ENCODE measurements at regions not wholly inside any gene's neighbourhood (a gene's known extent, or its start where the extent isn't known, plus 50 kb on each side); places are given as distances from the start of the nearest gene placed in this dataset.

GRCh38 chr3:176787506-176787905, 409.8 kb downstream of the TBL1XR1 start:
- no peak overlapping the region for H3K4me3 ChIP-seq (ENCODE audit: low read depth, low read length)
- DNase-seq (ENCODE audit: low read depth) = no peak
- no peaks in the 10 kb centered on the region for H3K27me3 ChIP-seq (ENCODE audit: control insufficient read depth, insufficient read depth, low read length)
- TF ChIP-seq, protein P1, sequence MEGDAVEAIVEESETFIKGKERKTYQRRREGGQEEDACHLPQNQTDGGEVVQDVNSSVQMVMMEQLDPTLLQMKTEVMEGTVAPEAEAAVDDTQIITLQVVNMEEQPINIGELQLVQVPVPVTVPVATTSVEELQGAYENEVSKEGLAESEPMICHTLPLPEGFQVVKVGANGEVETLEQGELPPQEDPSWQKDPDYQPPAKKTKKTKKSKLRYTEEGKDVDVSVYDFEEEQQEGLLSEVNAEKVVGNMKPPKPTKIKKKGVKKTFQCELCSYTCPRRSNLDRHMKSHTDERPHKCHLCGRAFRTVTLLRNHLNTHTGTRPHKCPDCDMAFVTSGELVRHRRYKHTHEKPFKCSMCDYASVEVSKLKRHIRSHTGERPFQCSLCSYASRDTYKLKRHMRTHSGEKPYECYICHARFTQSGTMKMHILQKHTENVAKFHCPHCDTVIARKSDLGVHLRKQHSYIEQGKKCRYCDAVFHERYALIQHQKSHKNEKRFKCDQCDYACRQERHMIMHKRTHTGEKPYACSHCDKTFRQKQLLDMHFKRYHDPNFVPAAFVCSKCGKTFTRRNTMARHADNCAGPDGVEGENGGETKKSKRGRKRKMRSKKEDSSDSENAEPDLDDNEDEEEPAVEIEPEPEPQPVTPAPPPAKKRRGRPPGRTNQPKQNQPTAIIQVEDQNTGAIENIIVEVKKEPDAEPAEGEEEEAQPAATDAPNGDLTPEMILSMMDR (IDR thresholded peaks at IDR 0.05; ENCODE audit: insufficient read depth, low read length, poor library complexity, severe bottlenecking) = no peak
- H3K36me3 ChIP-seq (ENCODE audit: control insufficient read depth, insufficient read depth, low read length) = no peaks in the 10 kb centered on the region

GRCh38 chr3:176785171-176785570, 412.1 kb downstream of the TBL1XR1 start:
- Histone ChIP-seq H3K36me3 (ENCODE audit: control insufficient read depth, insufficient read depth, low read length) (no peaks in the 10 kb centered on the region), H3K27me3 (ENCODE audit: control insufficient read depth, insufficient read depth, low read length) (no peaks in the 10 kb centered on the region), H3K4me3 (ENCODE audit: low read depth, low read length) (no peak overlapping the region)
- TF ChIP-seq, protein P1 (IDR thresholded peaks at IDR 0.05; ENCODE audit: insufficient read depth, low read length, poor library complexity, severe bottlenecking) = no peak
- DNase-seq (ENCODE audit: low read depth) = no peak

DNA sequence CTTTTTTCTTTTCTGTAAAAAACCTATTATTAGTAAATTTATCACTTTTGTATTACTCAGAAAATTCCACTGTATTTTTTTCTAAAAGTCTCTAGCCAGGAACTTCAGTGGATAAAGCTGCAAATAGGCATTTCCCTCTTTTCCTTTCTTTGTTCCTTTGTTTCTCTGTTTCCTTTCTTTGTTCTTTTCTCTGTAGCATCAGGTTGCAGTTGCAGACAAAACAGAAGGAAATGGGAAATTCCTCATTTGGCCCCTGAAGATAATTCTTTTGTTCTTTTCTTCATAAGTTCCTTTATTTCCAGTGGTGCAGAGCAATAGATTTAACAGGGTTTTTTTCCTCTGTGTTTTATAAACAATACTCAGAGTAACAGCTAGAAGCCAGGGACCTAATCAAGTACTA, 416.5 kb downstream of the TBL1XR1 start:
- H3K4me3 ChIP-seq (ENCODE audit: low read depth, low read length) = no peak overlapping the region
- TF ChIP-seq, protein P1 (IDR thresholded peaks at IDR 0.05; ENCODE audit: insufficient read depth, low read length, poor library complexity, severe bottlenecking) = no peak
- H3K36me3 ChIP-seq (ENCODE audit: control insufficient read depth, insufficient read depth, low read length) = no peaks in the 10 kb centered on the region
- H3K27me3 ChIP-seq (ENCODE audit: control insufficient read depth, insufficient read depth, low read length) = no peaks in the 10 kb centered on the region
- no peak for DNase-seq (ENCODE audit: low read depth)

DNA sequence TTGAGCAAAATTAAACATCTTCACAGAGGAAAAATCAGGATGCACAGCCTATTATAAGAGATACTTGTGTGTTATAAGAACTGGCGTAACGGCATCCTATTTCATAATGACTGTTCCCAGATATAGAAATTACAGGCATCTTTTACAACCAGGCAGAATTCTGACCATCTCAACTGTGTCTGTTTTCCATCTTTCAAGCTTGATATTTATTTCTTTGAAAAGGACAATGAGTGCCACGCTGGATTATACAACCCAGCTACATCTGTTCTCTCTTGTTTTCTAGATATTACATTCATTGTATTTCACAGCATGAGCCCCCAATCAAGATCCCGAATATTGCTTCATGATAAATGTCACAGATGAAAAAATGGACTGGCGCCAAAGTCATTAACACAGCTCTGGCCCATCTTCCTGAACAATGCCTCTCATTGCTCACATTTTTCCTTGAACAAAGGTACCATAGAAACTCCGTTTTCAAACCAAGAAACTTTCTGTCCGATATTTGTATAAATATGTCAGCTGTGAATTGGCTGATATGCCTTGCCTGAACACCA, 420.6 kb downstream of the TBL1XR1 start:
- DNase-seq (ENCODE audit: low read depth) = no peak
- no peak overlapping the region for H3K4me3 ChIP-seq (ENCODE audit: low read depth, low read length)
- TF ChIP-seq, protein P1 (IDR thresholded peaks at IDR 0.05; ENCODE audit: insufficient read depth, low read length, poor library complexity, severe bottlenecking) = no peak
- H3K27me3 ChIP-seq (ENCODE audit: control insufficient read depth, insufficient read depth, low read length) = no peaks in the 10 kb centered on the region
- H3K36me3 ChIP-seq (ENCODE audit: control insufficient read depth, insufficient read depth, low read length) = no peaks in the 10 kb centered on the region

DNA sequence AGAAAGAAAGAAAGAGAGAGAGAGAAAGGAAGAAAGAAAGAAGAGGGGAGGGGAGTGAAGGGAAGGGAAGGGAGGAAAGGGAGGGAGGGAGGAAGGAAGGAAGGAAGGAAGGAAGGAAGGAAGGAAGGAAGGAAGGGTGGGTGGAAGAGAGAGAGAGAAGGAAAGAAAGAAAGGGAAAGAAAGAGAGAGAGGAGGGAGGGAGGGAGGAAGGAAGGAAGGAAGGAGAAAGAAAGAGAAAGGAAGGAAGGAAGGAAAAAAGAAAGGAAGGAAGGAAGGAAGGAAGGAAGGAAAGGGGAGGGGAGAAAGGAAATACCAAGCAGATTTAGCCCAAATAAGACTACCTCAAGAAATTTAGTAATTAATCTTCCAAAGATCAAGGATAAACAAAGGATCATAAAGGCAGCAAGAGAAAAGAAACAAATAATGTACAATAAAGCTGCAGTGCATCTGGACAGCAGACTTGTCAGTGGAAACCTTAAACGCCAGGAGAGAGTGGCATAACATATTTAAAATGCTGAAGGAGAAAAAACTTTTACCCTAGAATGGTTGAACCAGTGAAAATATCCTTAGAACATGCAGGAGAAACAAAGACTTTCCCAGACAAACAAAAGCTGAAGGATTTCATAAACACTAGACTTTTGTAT, 427.6 kb downstream of the TBL1XR1 start:
- TF ChIP-seq, protein P1 (IDR thresholded peaks at IDR 0.05; ENCODE audit: insufficient read depth, low read length, poor library complexity, severe bottlenecking) = no peak
- Histone ChIP-seq H3K36me3 (ENCODE audit: control insufficient read depth, insufficient read depth, low read length) (no peaks in the 10 kb centered on the region), H3K27me3 (ENCODE audit: control insufficient read depth, insufficient read depth, low read length) (no peaks in the 10 kb centered on the region), H3K4me3 (ENCODE audit: low read depth, low read length) (no peak overlapping the region)
- DNase-seq (ENCODE audit: low read depth) = no peak

DNA sequence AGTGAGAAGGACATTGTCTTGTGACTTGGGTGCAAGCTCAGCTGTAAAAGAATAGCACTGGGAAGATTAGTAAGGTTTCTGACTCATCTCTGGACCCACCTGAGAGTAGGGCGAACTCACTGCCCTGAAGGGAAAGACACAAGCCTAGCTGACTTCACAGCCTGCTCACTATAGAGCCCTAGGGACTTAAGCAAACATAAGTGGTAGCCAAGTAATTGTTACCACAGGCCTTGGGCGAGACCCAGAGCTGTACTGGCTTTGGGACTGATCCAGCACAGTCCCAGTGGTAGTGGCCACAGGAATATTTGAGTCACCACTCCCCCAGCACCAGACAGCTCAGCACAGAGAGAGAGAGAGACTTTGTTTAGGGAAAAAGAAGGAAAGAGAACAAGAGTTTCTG, 429.9 kb downstream of the TBL1XR1 start:
- peak; percentile 95 for DNase-seq (ENCODE audit: low read depth)
- Histone ChIP-seq H3K27me3 (ENCODE audit: control insufficient read depth, insufficient read depth, low read length) (no peaks in the 10 kb centered on the region), H3K4me3 (ENCODE audit: low read depth, low read length) (no peak overlapping the region), H3K36me3 (ENCODE audit: control insufficient read depth, insufficient read depth, low read length) (no peaks in the 10 kb centered on the region)
- TF ChIP-seq, protein P1 (IDR thresholded peaks at IDR 0.05; ENCODE audit: insufficient read depth, low read length, poor library complexity, severe bottlenecking) = no peak

All from kidney epithelial cell (primary cell).